ENCODE measurements at regions not wholly inside any gene's neighbourhood (a gene's known extent, or its start where the extent isn't known, plus 50 kb on each side); places are given as distances from the start of the nearest gene placed in this dataset.

- intact Hi-C loops (cut with DNase I): no loop called here
- Histone ChIP-seq H3K9me3 (no peaks in the 10 kb centered on the region), H3K27ac (no peak overlapping the region), H3K4me1 (peaks cover 4 to 10% of the 10 kb centered on the region in 2 donors), H3K27me3 (no peaks in the 10 kb centered on the region), H3K4me3 (no peak overlapping the region), H3K36me3 (no peaks in the 10 kb centered on the region)
- no peak for TF ChIP-seq CTCF (IDR thresholded peaks at IDR 0.05)
- DNase-seq (ENCODE audit: low spot score in 2 of 2): no peak
These were observed 96.5 kb upstream of the THRB start for GRCh38 chr3:24591191-24591590.

GRCh38 chr3:24591661-24592555, 97.3 kb upstream of the THRB start:
- H3K36me3 ChIP-seq: no peaks in the 10 kb centered on the region
- H3K4me1 ChIP-seq: peaks cover 4 to 10% of the 10 kb centered on the region in 2 donors
- no peak for DNase-seq (ENCODE audit: low spot score in 2 of 2)
- no peak overlapping the region for H3K4me3 ChIP-seq
- H3K27ac ChIP-seq: no peak overlapping the region
- intact Hi-C loops (cut with DNase I): no loop called here
- TF ChIP-seq CTCF (IDR thresholded peaks at IDR 0.05): no peak
- H3K9me3 ChIP-seq: no peaks in the 10 kb centered on the region
- no peaks in the 10 kb centered on the region for H3K27me3 ChIP-seq

- Histone ChIP-seq H3K27ac (no peak overlapping the region), H3K4me3 (no peak overlapping the region), H3K4me1 (peaks cover 0 to 8% of the 10 kb centered on the region in 2 donors), H3K9me3 (no peaks in the 10 kb centered on the region), H3K36me3 (no peaks in the 10 kb centered on the region), H3K27me3 (no peaks in the 10 kb centered on the region)
- no peak for TF ChIP-seq CTCF (IDR thresholded peaks at IDR 0.05)
- DNase-seq (ENCODE audit: low spot score in 2 of 2): no peak
- intact Hi-C loops (cut with DNase I): no loop called here
These were observed 99.5 kb upstream of the THRB start for GRCh38 chr3:24594161-24594560.

DNA sequence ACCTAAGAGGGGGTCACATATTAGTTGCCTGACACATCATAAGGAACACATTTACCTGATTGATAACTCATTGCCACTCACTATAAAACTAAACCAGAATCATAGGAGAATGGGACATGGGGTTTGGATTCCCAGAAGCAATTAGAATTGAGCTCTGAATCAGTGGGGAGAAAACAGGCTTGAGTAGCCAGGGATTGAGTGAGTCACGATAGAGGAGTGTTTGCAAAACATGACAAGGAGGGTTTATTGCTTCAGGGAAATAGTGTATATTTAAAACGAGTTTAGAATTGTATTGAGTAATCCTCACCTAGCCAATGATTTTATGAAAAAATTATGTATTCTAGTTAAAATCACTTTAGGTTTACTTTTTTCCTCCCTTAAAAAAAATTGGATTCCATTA, 101.1 kb upstream of the THRB start:
- intact Hi-C loops (cut with DNase I): no loop called here
- Histone ChIP-seq H3K9me3 (no peaks in the 10 kb centered on the region), H3K4me1 (peaks cover 0 to 5% of the 10 kb centered on the region in 2 donors), H3K27me3 (no peaks in the 10 kb centered on the region), H3K4me3 (no peak overlapping the region), H3K27ac (no peak overlapping the region), H3K36me3 (no peaks in the 10 kb centered on the region)
- no peak for DNase-seq (ENCODE audit: low spot score in 2 of 2)
- no peak for TF ChIP-seq CTCF (IDR thresholded peaks at IDR 0.05)

GRCh38 chr3:24596626-24597025, 102.0 kb upstream of the THRB start:
- Histone ChIP-seq H3K4me1 (peaks cover 0 to 5% of the 10 kb centered on the region in 2 donors), H3K27ac (no peak overlapping the region), H3K27me3 (no peaks in the 10 kb centered on the region), H3K4me3 (no peak overlapping the region), H3K36me3 (no peaks in the 10 kb centered on the region), H3K9me3 (no peaks in the 10 kb centered on the region)
- no peak for TF ChIP-seq CTCF (IDR thresholded peaks at IDR 0.05)
- intact Hi-C loops (cut with DNase I): no loop called here
- no peak for DNase-seq (ENCODE audit: low spot score in 2 of 2)

Measured in ascending aorta (tissue), 2 donors.